ENCODE measurements at regions not wholly inside any gene's neighbourhood (a gene's known extent, or its start where the extent isn't known, plus 50 kb on each side); places are given as distances from the start of the nearest gene placed in this dataset.
"Not testable (repeated sequence)": the region's sequence is repeated elsewhere in the genome, so short reads cannot be mapped to it uniquely, and the experiment has no call there.

DNA sequence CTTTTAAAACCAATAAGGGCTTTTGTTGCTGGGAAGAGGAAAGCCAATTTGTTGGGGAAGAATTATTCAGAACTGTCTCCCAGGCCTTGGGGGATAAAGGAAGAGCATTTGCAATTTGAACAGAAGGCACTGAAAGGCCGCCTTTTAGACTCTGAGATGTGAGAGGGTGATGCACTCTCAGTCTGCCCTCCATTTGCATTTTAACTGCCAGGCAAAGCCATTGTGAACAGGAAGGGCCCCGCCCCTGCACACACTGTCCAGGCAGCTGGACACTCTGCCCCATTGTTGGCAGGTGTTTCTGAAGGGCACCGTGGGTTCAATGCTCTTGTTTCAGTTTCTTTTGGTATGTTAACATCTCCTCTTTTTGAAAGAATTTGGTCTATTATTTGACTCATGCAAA is 169.5 kb upstream of the COPS8 start:
- no peak overlapping the region for H3K4me3 ChIP-seq (ENCODE audit: low read depth, low read length)
- DNase-seq (ENCODE audit: low read depth, low spot score) = no peak
- in situ Hi-C loops (cut with HindIII; ENCODE audit: low sequenced_read_pairs) = no loop called here
- TF ChIP-seq, protein P1, sequence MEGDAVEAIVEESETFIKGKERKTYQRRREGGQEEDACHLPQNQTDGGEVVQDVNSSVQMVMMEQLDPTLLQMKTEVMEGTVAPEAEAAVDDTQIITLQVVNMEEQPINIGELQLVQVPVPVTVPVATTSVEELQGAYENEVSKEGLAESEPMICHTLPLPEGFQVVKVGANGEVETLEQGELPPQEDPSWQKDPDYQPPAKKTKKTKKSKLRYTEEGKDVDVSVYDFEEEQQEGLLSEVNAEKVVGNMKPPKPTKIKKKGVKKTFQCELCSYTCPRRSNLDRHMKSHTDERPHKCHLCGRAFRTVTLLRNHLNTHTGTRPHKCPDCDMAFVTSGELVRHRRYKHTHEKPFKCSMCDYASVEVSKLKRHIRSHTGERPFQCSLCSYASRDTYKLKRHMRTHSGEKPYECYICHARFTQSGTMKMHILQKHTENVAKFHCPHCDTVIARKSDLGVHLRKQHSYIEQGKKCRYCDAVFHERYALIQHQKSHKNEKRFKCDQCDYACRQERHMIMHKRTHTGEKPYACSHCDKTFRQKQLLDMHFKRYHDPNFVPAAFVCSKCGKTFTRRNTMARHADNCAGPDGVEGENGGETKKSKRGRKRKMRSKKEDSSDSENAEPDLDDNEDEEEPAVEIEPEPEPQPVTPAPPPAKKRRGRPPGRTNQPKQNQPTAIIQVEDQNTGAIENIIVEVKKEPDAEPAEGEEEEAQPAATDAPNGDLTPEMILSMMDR (IDR thresholded peaks at IDR 0.05; ENCODE audit: low read depth, low read length) = no peak

DNA sequence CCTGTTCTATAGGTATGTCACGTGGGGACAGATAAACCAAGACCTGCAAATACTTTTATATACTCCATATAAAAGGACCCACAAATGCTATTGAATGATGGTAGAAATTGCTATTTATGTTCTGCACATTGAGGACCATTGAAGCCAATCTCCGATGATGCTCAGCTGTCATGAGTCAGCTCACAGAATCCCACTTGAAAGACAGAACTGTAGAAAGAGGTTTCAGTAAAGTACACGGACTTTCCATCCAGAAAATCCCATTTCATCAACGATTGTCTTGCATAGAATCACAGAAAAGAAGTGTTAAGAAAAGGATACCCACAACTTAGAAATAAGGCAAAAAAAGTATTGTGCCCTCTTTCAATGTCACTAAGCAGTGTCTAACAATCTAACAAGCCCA is 169.0 kb upstream of the COPS8 start:
- in situ Hi-C loops (cut with HindIII; ENCODE audit: low sequenced_read_pairs) = no loop called here
- no peak for DNase-seq (ENCODE audit: low read depth, low spot score)
- no peak overlapping the region for H3K4me3 ChIP-seq (ENCODE audit: low read depth, low read length)
- TF ChIP-seq, protein P1 (IDR thresholded peaks at IDR 0.05; ENCODE audit: low read depth, low read length) = no peak

DNA sequence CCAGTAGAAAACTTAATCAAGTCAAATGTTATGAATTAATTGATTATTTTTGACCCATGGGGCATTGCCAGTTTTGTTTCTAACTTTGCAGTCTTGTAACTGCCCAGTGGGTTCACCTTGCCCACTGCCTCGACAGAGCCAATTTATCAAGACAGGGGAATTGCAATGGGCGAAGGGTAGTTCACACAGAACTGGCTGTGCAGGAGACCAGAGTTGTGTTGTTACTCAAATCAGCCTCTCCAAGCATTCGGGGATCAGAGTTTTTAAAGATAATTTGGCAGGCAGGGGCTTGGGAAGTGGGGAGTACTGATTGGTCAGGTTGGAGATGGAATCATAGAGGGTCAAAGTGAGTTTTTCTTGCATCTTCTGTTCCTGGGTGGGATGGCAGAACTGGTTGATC is 168.5 kb upstream of the COPS8 start:
- in situ Hi-C loops (cut with HindIII; ENCODE audit: low sequenced_read_pairs) = no loop called here
- DNase-seq (ENCODE audit: low read depth, low spot score) = no peak
- TF ChIP-seq, protein P1 (IDR thresholded peaks at IDR 0.05; ENCODE audit: low read depth, low read length) = no peak
- no peak overlapping the region for H3K4me3 ChIP-seq (ENCODE audit: low read depth, low read length)

DNA sequence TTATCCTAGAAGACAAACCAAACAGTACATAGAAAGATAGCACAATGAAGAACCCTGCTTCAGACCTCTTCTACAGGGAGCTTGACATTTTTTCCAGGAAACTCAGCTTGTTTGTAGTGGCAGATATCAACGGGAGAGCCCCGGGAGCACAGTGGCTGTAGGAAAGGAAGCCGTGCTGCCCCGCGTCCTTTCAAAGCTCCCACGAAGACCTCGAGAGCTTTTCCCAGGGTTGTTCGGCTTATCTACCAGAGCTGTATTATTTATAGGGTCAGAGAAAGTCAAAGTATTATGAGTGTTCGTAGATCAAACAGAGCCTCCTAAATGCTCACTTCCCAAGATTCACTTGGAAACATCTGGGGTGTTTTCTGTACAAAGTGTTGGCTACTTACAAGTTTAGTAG is 167.1 kb upstream of the COPS8 start:
- in situ Hi-C loops (cut with HindIII; ENCODE audit: low sequenced_read_pairs) = no loop called here
- no peak for DNase-seq (ENCODE audit: low read depth, low spot score)
- no peak overlapping the region for H3K4me3 ChIP-seq (ENCODE audit: low read depth, low read length)
- TF ChIP-seq, protein P1 (IDR thresholded peaks at IDR 0.05; ENCODE audit: low read depth, low read length) = no peak

DNA sequence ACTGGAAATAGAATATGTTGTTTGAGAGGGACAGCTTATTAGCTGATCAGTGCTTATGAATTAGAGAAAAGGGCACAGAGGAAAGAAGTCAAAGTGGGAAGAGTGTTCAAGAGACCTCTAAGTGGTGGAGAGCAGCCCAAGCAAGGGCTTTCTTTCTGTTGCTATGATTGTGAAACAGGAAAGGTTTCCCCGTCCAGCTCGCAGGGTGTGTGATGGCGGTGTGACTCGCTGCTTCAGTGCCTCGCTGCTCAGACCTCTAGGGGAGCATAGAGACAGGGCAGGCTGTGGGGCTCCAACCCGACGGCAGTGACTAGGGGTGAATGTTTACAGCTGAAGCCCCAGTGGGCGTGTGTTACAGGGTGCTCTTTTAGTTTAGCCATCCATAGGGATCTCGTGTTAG is 166.5 kb upstream of the COPS8 start:
- peak; percentile 14 for DNase-seq (ENCODE audit: low read depth, low spot score)
- in situ Hi-C loops (cut with HindIII; ENCODE audit: low sequenced_read_pairs) = no loop called here
- no peak overlapping the region for H3K4me3 ChIP-seq (ENCODE audit: low read depth, low read length)
- TF ChIP-seq, protein P1 (IDR thresholded peaks at IDR 0.05; ENCODE audit: low read depth, low read length) = no peak

DNA sequence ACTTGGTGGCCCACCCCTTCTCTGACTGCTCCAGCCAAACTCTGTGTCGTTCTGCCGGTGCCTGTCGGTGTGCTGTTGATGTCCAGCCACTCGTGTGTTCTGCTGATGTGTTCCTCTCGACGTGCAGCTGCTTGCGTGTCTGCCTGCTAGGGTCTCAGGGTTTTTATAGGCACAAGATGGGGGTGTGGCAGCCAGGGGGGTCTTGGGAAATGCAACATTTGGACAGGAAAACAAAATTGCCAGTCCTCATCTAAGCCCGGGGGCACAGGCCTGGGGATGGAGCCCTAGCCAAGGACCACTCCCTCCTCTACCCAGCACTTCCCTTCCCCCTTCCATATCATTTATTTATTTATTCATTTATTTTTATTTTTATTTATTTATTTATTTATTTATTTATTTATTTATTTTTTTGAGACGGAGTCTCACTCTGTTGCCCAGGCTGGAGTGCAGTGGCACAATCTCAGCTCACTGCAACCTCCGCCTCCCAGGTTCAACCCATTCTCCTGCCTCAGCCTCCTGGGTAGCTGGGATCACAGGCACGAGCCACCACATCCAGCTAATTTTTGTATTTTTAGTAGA is 165.8 kb upstream of the COPS8 start:
- in situ Hi-C loops (cut with HindIII; ENCODE audit: low sequenced_read_pairs); DNase-seq (ENCODE audit: low read depth, low spot score); H3K4me3 ChIP-seq (ENCODE audit: low read depth, low read length): not testable (repeated sequence)

DNA sequence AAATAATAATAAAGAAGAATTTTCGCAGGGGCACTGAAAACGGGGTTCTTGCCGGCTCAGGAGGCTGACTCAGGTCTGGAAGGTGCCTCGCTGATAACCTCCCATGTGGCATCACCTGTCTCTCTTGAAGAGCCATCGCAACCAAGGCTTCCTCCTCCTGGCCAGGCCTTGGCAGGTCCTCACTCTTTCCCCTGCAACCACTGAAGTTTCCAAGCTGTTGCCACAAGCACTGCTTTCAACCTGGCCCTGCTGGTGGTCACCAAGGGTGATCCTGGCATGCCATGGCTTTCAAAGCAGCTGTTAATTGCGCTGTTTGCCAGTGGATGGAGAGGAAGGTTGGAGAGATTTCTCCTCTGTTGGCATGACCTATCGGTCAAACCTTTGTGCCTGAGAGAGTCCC is 163.6 kb upstream of the COPS8 start:
- in situ Hi-C loops (cut with HindIII; ENCODE audit: low sequenced_read_pairs) = no loop called here
- TF ChIP-seq, protein P1 (IDR thresholded peaks at IDR 0.05; ENCODE audit: low read depth, low read length) = no peak
- H3K4me3 ChIP-seq (ENCODE audit: low read depth, low read length) = no peak overlapping the region
- DNase-seq (ENCODE audit: low read depth, low spot score) = no peak

Data from astrocyte of the spinal cord (primary cell).